ENCODE measurements at regions not wholly inside any gene's neighbourhood (a gene's known extent, or its start where the extent isn't known, plus 50 kb on each side); places are given as distances from the start of the nearest gene placed in this dataset.

- DNase-seq (ENCODE audit: low read depth, low spot score) = no peak
Measured at GRCh38 chr1:177847843-177848242, 122.0 kb downstream of the SEC16B start.

GRCh38 chr1:177838907-177839485, 130.9 kb downstream of the SEC16B start:
- no peak for DNase-seq (ENCODE audit: low read depth, low spot score)

- no peak for DNase-seq (ENCODE audit: low read depth, low spot score)
Measured at GRCh38 chr1:177833631-177834030, 136.2 kb downstream of the SEC16B start.

- no peak for DNase-seq (ENCODE audit: low read depth, low spot score)
Measured at GRCh38 chr1:177830531-177831135, 139.2 kb downstream of the SEC16B start.

- DNase-seq (ENCODE audit: low read depth, low spot score) = no peak
Measured at GRCh38 chr1:177825276-177825901, 144.5 kb downstream of the SEC16B start.

- DNase-seq (ENCODE audit: low read depth, low spot score) = no peak
Measured at GRCh38 chr1:177824508-177824982, 145.3 kb downstream of the SEC16B start.

GRCh38 chr1:177820213-177820612, 149.6 kb downstream of the SEC16B start:
- no peak for DNase-seq (ENCODE audit: low read depth, low spot score)

GRCh38 chr1:177817937-177818875, 151.7 kb downstream of the SEC16B start:
- DNase-seq (ENCODE audit: low read depth, low spot score) = no peak

GRCh38 chr1:177812650-177813049, 157.2 kb downstream of the SEC16B start:
- no peak for DNase-seq (ENCODE audit: low read depth, low spot score)

GRCh38 chr1:177812144-177812543, 157.7 kb downstream of the SEC16B start:
- no peak for DNase-seq (ENCODE audit: low read depth, low spot score)

GRCh38 chr1:177811429-177811828, 158.4 kb downstream of the SEC16B start:
- DNase-seq (ENCODE audit: low read depth, low spot score) = no peak

GRCh38 chr1:177809819-177810218, 160.0 kb downstream of the SEC16B start:
- no peak for DNase-seq (ENCODE audit: low read depth, low spot score)

- no peak for DNase-seq (ENCODE audit: low read depth, low spot score)
Measured at GRCh38 chr1:177802304-177802703, 167.6 kb downstream of the SEC16B start.

- no peak for DNase-seq (ENCODE audit: low read depth, low spot score)
Measured at GRCh38 chr1:177801790-177802189, 168.1 kb downstream of the SEC16B start.

GRCh38 chr1:177800400-177801088, 169.3 kb downstream of the SEC16B start:
- no peak for DNase-seq (ENCODE audit: low read depth, low spot score)

GRCh38 chr1:177799746-177800145, 170.1 kb downstream of the SEC16B start:
- DNase-seq (ENCODE audit: low read depth, low spot score) = no peak

GRCh38 chr1:177798614-177799013, 171.2 kb downstream of the SEC16B start:
- no peak for DNase-seq (ENCODE audit: low read depth, low spot score)

GRCh38 chr1:177796561-177796960, 173.3 kb downstream of the SEC16B start:
- no peak for DNase-seq (ENCODE audit: low read depth, low spot score)

- peak; percentile 10 for DNase-seq (ENCODE audit: low read depth, low spot score)
Measured at GRCh38 chr1:177794376-177794991, 175.4 kb downstream of the SEC16B start.

GRCh38 chr1:177793900-177794299, 176.0 kb downstream of the SEC16B start:
- no peak for DNase-seq (ENCODE audit: low read depth, low spot score)

GRCh38 chr1:177790566-177790965, 179.3 kb downstream of the SEC16B start:
- DNase-seq (ENCODE audit: low read depth, low spot score) = no peak

Data from ELF-1 (cell line).